Astrocyte of the cerebellum (primary cell): ENCODE measurements at regions not wholly inside any gene's neighbourhood (a gene's known extent, or its start where the extent isn't known, plus 50 kb on each side); places are given as distances from the start of the nearest gene placed in this dataset.
"Not testable (repeated sequence)": the region's sequence is repeated elsewhere in the genome, so short reads cannot be mapped to it uniquely, and the experiment has no call there.

Experiments used
- DNase-seq: peaks from one replicate; pipeline ENCODE4 v3.0.0-alpha.2; 2011; ENCODE audit warnings: low read depth
- H3K4me3 ChIP-seq: 2 replicates; pipeline ENCODE4 v1.5.1; 2011; ENCODE audit warnings: mild to moderate bottlenecking, low read depth, low read length, moderate library complexity
- in situ Hi-C: cut with HindIII; loops from 2 replicates; pipeline ENCODE4 v1.10.0; 2017; ENCODE audit warnings: low sequenced_read_pairs
- TF ChIP-seq, protein P1 (sequence below): IDR thresholded peaks from 2 replicates; pipeline ENCODE4 v1.5.1; 2012; ENCODE audit warnings: low read length, low read depth, moderate library complexity, mild to moderate bottlenecking; ENCODE audit errors: missing control alignments

GRCh38 chr6:91198588-91199255 lies 611.9 kb upstream of the MAP3K7 start:
- DNase-seq: no peak
- TF ChIP-seq, protein P1, sequence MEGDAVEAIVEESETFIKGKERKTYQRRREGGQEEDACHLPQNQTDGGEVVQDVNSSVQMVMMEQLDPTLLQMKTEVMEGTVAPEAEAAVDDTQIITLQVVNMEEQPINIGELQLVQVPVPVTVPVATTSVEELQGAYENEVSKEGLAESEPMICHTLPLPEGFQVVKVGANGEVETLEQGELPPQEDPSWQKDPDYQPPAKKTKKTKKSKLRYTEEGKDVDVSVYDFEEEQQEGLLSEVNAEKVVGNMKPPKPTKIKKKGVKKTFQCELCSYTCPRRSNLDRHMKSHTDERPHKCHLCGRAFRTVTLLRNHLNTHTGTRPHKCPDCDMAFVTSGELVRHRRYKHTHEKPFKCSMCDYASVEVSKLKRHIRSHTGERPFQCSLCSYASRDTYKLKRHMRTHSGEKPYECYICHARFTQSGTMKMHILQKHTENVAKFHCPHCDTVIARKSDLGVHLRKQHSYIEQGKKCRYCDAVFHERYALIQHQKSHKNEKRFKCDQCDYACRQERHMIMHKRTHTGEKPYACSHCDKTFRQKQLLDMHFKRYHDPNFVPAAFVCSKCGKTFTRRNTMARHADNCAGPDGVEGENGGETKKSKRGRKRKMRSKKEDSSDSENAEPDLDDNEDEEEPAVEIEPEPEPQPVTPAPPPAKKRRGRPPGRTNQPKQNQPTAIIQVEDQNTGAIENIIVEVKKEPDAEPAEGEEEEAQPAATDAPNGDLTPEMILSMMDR: no peak
- H3K4me3 ChIP-seq: no peak overlapping the region
- in situ Hi-C loops: no loop called here

DNA sequence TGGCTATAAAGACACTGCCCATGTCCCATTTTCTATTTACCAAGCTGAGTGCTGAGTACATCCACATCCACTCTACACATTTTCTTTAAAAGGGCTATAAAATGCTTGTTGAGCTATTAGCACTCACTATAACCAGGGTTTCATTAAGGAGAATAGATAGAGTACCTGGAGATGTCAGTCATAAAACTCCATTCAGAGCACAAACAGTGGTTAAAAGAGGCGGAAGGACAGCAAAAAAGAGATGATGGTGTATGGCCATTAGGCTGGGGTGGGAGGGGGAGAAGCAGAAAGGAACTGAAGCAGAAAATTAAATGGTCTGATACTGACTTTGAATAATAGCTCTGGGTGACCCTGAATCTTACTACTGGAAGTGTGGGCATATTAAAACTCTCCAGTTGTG lies 609.9 kb upstream of the MAP3K7 start:
- H3K4me3 ChIP-seq: no peak overlapping the region
- TF ChIP-seq, protein P1: no peak
- in situ Hi-C loops: no loop called here

GRCh38 chr6:91193446-91193845 lies 606.6 kb upstream of the MAP3K7 start:
- H3K4me3 ChIP-seq: no peak overlapping the region
- in situ Hi-C loops: no loop called here
- DNase-seq: no peak
- TF ChIP-seq, protein P1: no peak

More for the DNA sequence above, 609.9 kb upstream of the MAP3K7 start:
- no peak for DNase-seq

- H3K4me3 ChIP-seq, DNase-seq, in situ Hi-C loops: not testable (repeated sequence)
These were observed 603.2 kb upstream of the MAP3K7 start for GRCh38 chr6:91190041-91190440.

DNA sequence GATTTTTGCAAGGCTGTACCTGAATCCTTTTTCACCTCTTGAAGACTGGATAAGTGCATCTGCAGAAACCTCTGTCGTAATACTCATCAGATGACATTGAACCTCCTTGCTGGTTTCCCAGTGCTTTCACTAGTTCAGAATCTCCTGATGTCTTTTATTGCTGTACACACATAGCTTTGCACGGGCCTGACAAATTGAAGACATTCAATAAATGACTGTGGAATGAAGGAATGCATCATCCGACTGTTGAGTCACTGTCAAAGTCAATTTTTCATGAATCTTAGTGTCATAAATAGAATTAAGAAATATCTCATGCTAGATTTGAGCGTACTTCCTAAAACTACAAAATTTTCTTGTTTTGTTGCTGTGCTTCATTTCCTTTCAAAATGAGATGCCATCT lies 598.2 kb upstream of the MAP3K7 start:
- no peak for DNase-seq
- in situ Hi-C loops: no loop called here
- TF ChIP-seq, protein P1: no peak
- no peak overlapping the region for H3K4me3 ChIP-seq

DNA sequence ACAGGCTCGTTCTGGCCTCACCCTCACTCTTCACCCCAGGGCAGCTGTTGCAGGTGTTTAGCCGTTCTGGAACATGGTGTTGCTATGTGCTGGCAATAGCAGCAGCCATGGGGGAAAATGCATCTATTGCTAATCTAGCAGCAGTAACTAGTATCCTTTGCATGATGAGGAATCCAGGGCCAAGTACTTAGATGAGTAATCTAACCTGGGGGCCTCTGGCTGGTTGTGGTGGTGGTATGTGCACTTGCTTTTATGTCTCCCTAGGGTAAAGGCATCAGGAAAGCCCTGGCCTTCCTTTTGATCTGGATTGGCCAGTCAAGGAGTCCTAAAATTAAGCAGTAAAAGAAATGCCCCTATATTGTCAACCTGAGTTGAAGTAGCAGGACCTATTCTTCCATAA lies 594.5 kb upstream of the MAP3K7 start:
- TF ChIP-seq, protein P1: no peak
- DNase-seq: no peak
- H3K4me3 ChIP-seq: no peak overlapping the region
- in situ Hi-C loops: no loop called here

- no peak overlapping the region for H3K4me3 ChIP-seq
- in situ Hi-C loops: no loop called here
- TF ChIP-seq, protein P1: no peak
- no peak for DNase-seq
These were observed 586.8 kb upstream of the MAP3K7 start for GRCh38 chr6:91173651-91174050.
